Fibroblast of the aortic adventitia (primary cell): ENCODE measurements at regions not wholly inside any gene's neighbourhood (a gene's known extent, or its start where the extent isn't known, plus 50 kb on each side); places are given as distances from the start of the nearest gene placed in this dataset.

Experiments used
- DNase-seq: peaks from one replicate; pipeline ENCODE4 v3.0.0-alpha.2; 2010; ENCODE audit warnings: low read depth
- H3K4me3 ChIP-seq: 2 replicates; pipeline ENCODE4 v1.5.1; 2011; ENCODE audit warnings: low read depth, mild to moderate bottlenecking, control low read depth, low read length, moderate library complexity
- CTCF ChIP-seq: IDR thresholded peaks from 2 replicates; pipeline ENCODE4 v1.5.1; 2011; ENCODE audit warnings: mild to moderate bottlenecking, low read length, control low read depth, inconsistent platforms; ENCODE audit not compliant: insufficient read depth

GRCh38 chr20:20780127-20780824 lies 67.8 kb upstream of the RALGAPA2 start:
- TF ChIP-seq CTCF, result no peak
- peak; percentile 44 for DNase-seq
- H3K4me3 ChIP-seq, result no peak overlapping the region

GRCh38 chr20:20778676-20779075 lies 66.2 kb upstream of the RALGAPA2 start:
- no peak for DNase-seq
- no peak for TF ChIP-seq CTCF
- no peak overlapping the region for H3K4me3 ChIP-seq

GRCh38 chr20:20772497-20773085 lies 60.1 kb upstream of the RALGAPA2 start:
- H3K4me3 ChIP-seq, result no peak overlapping the region
- no peak for DNase-seq
- TF ChIP-seq CTCF, result no peak

GRCh38 chr20:20768202-20768815 lies 55.9 kb upstream of the RALGAPA2 start:
- H3K4me3 ChIP-seq, result no peak overlapping the region
- DNase-seq, result no peak
- no peak for TF ChIP-seq CTCF

GRCh38 chr20:20765696-20766365 lies 53.4 kb upstream of the RALGAPA2 start:
- no peak overlapping the region for H3K4me3 ChIP-seq
- TF ChIP-seq CTCF, result no peak
- no peak for DNase-seq

GRCh38 chr20:20763650-20764049 lies 51.2 kb upstream of the RALGAPA2 start:
- TF ChIP-seq CTCF, result no peak
- H3K4me3 ChIP-seq, result no peak overlapping the region
- no peak for DNase-seq
